ENCODE measurements at regions not wholly inside any gene's neighbourhood (a gene's known extent, or its start where the extent isn't known, plus 50 kb on each side); places are given as distances from the start of the nearest gene placed in this dataset.

DNA sequence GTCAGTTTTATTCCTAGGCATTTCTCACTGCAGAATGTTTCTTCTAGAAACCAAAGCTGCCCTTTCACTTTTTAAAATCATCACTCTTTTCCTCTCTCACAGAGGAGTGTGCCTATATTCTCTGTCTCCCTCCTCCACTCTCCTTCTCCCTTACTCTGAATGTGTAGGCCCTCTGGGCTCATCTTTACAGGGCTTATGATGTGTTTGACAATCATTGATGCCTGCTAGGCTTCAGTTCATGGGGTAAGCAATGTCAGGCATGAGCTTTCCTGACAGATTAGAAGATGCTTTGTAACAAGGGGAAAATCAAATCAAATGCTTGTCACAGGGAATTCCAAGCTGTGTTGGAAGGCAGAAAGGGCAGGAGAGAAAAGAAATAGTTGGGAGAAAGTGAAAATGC lies 742.9 kb downstream of the SORCS3 start:
- intact Hi-C loops (cut with micrococcal nuclease; ENCODE audit: unreplicated experiment) (no loop called here), in situ Hi-C loops (cut with HindIII; ENCODE audit: low pct_unique_long_range_greater_than_20kb, low sequenced_read_pairs) (no loop called here)
- CTCF ChIA-PET: no interaction called here
- no peak overlapping the region for H3K27ac ChIP-seq (ENCODE audit: low read length)
- H3K36me3 ChIP-seq (ENCODE audit: control insufficient read depth, insufficient read depth, low read length): no peaks in the 10 kb centered on the region
- H3K4me1 ChIP-seq (ENCODE audit: control insufficient read depth, insufficient read depth, low read length): no peaks in the 10 kb centered on the region
- no peaks in the 10 kb centered on the region for H3K27me3 ChIP-seq (ENCODE audit: control insufficient read depth, insufficient read depth, low read length)
- H3K4me3 ChIP-seq (ENCODE audit: low read depth in 2 of 2, low read length in 2 of 2): no peak overlapping the region
- ATAC-seq (no peak), DNase-seq (ENCODE audit: low read depth, low spot score) (no peak)
- TF ChIP-seq TCF7L2 (IDR thresholded peaks at IDR 0.05; ENCODE audit: low read depth, low read length) (no peak), SIN3A (IDR thresholded peaks at IDR 0.05; ENCODE audit: borderline replicate concordance, insufficient read depth, low read depth, low read length) (no peak), POLR2AphosphoS5 (IDR thresholded peaks at IDR 0.05; ENCODE audit: low read depth, low read length) (no peak)
- TF ChIP-seq, protein P1, sequence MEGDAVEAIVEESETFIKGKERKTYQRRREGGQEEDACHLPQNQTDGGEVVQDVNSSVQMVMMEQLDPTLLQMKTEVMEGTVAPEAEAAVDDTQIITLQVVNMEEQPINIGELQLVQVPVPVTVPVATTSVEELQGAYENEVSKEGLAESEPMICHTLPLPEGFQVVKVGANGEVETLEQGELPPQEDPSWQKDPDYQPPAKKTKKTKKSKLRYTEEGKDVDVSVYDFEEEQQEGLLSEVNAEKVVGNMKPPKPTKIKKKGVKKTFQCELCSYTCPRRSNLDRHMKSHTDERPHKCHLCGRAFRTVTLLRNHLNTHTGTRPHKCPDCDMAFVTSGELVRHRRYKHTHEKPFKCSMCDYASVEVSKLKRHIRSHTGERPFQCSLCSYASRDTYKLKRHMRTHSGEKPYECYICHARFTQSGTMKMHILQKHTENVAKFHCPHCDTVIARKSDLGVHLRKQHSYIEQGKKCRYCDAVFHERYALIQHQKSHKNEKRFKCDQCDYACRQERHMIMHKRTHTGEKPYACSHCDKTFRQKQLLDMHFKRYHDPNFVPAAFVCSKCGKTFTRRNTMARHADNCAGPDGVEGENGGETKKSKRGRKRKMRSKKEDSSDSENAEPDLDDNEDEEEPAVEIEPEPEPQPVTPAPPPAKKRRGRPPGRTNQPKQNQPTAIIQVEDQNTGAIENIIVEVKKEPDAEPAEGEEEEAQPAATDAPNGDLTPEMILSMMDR (IDR thresholded peaks at IDR 0.05): no peak
- TF ChIP-seq, protein P2, sequence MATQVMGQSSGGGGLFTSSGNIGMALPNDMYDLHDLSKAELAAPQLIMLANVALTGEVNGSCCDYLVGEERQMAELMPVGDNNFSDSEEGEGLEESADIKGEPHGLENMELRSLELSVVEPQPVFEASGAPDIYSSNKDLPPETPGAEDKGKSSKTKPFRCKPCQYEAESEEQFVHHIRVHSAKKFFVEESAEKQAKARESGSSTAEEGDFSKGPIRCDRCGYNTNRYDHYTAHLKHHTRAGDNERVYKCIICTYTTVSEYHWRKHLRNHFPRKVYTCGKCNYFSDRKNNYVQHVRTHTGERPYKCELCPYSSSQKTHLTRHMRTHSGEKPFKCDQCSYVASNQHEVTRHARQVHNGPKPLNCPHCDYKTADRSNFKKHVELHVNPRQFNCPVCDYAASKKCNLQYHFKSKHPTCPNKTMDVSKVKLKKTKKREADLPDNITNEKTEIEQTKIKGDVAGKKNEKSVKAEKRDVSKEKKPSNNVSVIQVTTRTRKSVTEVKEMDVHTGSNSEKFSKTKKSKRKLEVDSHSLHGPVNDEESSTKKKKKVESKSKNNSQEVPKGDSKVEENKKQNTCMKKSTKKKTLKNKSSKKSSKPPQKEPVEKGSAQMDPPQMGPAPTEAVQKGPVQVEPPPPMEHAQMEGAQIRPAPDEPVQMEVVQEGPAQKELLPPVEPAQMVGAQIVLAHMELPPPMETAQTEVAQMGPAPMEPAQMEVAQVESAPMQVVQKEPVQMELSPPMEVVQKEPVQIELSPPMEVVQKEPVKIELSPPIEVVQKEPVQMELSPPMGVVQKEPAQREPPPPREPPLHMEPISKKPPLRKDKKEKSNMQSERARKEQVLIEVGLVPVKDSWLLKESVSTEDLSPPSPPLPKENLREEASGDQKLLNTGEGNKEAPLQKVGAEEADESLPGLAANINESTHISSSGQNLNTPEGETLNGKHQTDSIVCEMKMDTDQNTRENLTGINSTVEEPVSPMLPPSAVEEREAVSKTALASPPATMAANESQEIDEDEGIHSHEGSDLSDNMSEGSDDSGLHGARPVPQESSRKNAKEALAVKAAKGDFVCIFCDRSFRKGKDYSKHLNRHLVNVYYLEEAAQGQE (IDR thresholded peaks at IDR 0.05; ENCODE audit: insufficient read depth in 1 of 2, low read depth in 2 of 2, low read length in 1 of 2): no peak
- H3K9me3 ChIP-seq (ENCODE audit: control insufficient read depth, insufficient read depth, low read depth, low read length): no peaks in the 10 kb centered on the region
- POLR2A ChIA-PET: no interaction called here
- BruUV-seq (replicated peaks): no TSS peak

DNA sequence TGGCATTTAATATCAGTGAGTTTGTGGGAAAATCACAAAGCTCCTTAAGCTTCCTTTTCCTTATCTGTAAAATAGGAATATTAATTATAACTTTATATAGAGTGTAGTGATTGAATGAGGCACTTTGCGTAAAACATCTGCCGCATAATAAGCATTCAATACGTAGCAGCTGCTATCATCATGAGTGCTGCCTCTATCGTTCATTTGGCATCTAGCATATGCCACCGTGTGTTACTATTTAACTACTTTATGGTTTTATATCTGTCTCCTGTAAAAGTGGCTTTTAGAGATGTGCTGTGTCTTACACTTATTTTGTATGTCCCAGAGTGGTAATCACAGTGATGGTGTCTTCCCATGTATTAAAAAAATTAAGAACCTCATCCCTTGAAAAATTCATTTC lies 729.6 kb downstream of the SORCS3 start:
- CTCF ChIA-PET: no interaction called here
- no TSS peak for BruUV-seq (replicated peaks)
- H3K9me3 ChIP-seq (ENCODE audit: control insufficient read depth, insufficient read depth, low read depth, low read length): no peaks in the 10 kb centered on the region
- no peaks in the 10 kb centered on the region for H3K4me1 ChIP-seq (ENCODE audit: control insufficient read depth, insufficient read depth, low read length)
- in situ Hi-C loops (cut with HindIII; ENCODE audit: low pct_unique_long_range_greater_than_20kb, low sequenced_read_pairs): no loop called here
- H3K27ac ChIP-seq (ENCODE audit: low read length): no peak overlapping the region
- no peaks in the 10 kb centered on the region for H3K27me3 ChIP-seq (ENCODE audit: control insufficient read depth, insufficient read depth, low read length)
- TF ChIP-seq, protein P2 (IDR thresholded peaks at IDR 0.05; ENCODE audit: insufficient read depth in 1 of 2, low read depth in 2 of 2, low read length in 1 of 2): no peak
- TF ChIP-seq SIN3A (IDR thresholded peaks at IDR 0.05; ENCODE audit: borderline replicate concordance, insufficient read depth, low read depth, low read length): no peak
- no peak for TF ChIP-seq POLR2AphosphoS5 (IDR thresholded peaks at IDR 0.05; ENCODE audit: low read depth, low read length)
- TF ChIP-seq, protein P1 (IDR thresholded peaks at IDR 0.05): no peak
- TF ChIP-seq TCF7L2 (IDR thresholded peaks at IDR 0.05; ENCODE audit: low read depth, low read length): no peak
- no peak for ATAC-seq
- POLR2A ChIA-PET: no interaction called here
- no peak for DNase-seq (ENCODE audit: low read depth, low spot score)
- intact Hi-C loops (cut with micrococcal nuclease; ENCODE audit: unreplicated experiment): no loop called here
- no peaks in the 10 kb centered on the region for H3K36me3 ChIP-seq (ENCODE audit: control insufficient read depth, insufficient read depth, low read length)
- H3K4me3 ChIP-seq (ENCODE audit: low read depth in 2 of 2, low read length in 2 of 2): no peak overlapping the region

All from Panc1 (cell line).